GM13976 (cell line): ENCODE measurements at regions not wholly inside any gene's neighbourhood (a gene's known extent, or its start where the extent isn't known, plus 50 kb on each side); places are given as distances from the start of the nearest gene placed in this dataset.

Experiments
- DNase-seq: peaks from one replicate; pipeline ENCODE4 v3.0.0; 2012; ENCODE audit warnings: low spot score
- CTCF ChIP-seq: IDR thresholded peaks from 2 replicates; pipeline ENCODE4 v1.5.1; 2012; ENCODE audit warnings: borderline replicate concordance, mild to moderate bottlenecking; ENCODE audit not compliant: insufficient read depth; ENCODE audit errors: extremely low read depth, missing control alignments, control extremely low read depth
- in situ Hi-C: fragments of 300-500 bp; cut with MboI; formaldehyde crosslinking; loops from one replicate; pipeline ENCODE4 v1.12.0; 2022; ENCODE audit warnings: low sequenced_read_pairs, mixed read lengths, inconsistent platforms; ENCODE audit not compliant: unreplicated experiment

GRCh38 chr3:132261506-132261905 lies 55.7 kb upstream of the ACP3 start:
- no peak for TF ChIP-seq CTCF
- DNase-seq, result no peak
- in situ Hi-C loops, result no loop called here

DNA sequence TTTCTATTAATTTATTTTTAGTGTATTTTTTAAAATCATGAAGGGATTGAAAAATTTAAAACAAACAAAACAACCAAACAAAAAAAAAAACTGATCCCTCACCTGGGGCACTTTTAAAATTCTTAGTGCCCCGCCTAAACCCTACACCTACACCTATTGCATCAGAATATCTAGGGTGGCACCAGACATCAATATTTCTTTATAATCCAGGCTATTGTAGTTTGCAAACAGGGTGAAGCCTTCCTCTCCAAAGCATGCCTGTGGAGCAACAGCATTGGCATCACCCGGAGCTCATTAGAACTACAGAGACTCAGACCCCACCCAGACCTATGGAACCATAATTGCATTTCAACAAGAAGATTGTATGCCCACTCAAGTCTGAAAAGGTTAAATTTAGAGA lies 54.9 kb upstream of the ACP3 start:
- no peak for DNase-seq
- TF ChIP-seq CTCF, result no peak
- in situ Hi-C loops, result no loop called here

GRCh38 chr3:132262956-132263355 lies 54.3 kb upstream of the ACP3 start:
- no peak for DNase-seq
- in situ Hi-C loops, result no loop called here

GRCh38 chr3:132265028-132265427 lies 52.2 kb upstream of the ACP3 start:
- no peak for TF ChIP-seq CTCF
- DNase-seq, result no peak
- in situ Hi-C loops, result no loop called here

More at GRCh38 chr3:132262956-132263355, 54.3 kb upstream of the ACP3 start:
- TF ChIP-seq CTCF, result no peak

- no peak for TF ChIP-seq CTCF
- DNase-seq, result no peak
- in situ Hi-C loops, result no loop called here
These were observed 51.7 kb upstream of the ACP3 start for GRCh38 chr3:132265488-132265887.

- in situ Hi-C loops, result no loop called here
- TF ChIP-seq CTCF, result no peak
- DNase-seq, result no peak
These were observed 49.7 kb upstream of the ACP3 start for GRCh38 chr3:132267391-132267993.
